RWPE2 (cell line): ENCODE measurements at regions not wholly inside any gene's neighbourhood (a gene's known extent, or its start where the extent isn't known, plus 50 kb on each side); places are given as distances from the start of the nearest gene placed in this dataset.

Source experiments
- ATAC-seq: fragments of 200-7000 bp; cut with Tn5 transposase; 3 replicates; pipeline ENCODE4 v1.9.1; 2021; ENCODE audit warnings: low read depth
- DNase-seq: peaks from one replicate; pipeline ENCODE4 v3.0.0-alpha.2; 2020; ENCODE audit warnings: low spot score
- H3K27ac ChIP-seq: fragments of 450-650 bp; 2 replicates; pipeline ENCODE4 v1.5.1; 2017; ENCODE audit warnings: mild to moderate bottlenecking; ENCODE audit not compliant: poor library complexity, severe bottlenecking
- H3K27me3 ChIP-seq: fragments of 250-450 bp; sonication (Bioruptor Pico); 2 replicates; pipeline ENCODE4 v1.5.1; 2021; ENCODE audit warnings: mild to moderate bottlenecking, moderate library complexity; ENCODE audit not compliant: insufficient read depth, poor library complexity, severe bottlenecking
- H3K36me3 ChIP-seq: fragments of 250-450 bp; sonication (Bioruptor Pico); 2 replicates; pipeline ENCODE4 v1.5.1; 2020; ENCODE audit warnings: low read depth, mild to moderate bottlenecking, moderate library complexity
- H3K4me1 ChIP-seq: fragments of 250-450 bp; sonication (Bioruptor Pico); 2 replicates; pipeline ENCODE4 v1.5.1; 2021; ENCODE audit warnings: mild to moderate bottlenecking, moderate library complexity; ENCODE audit not compliant: insufficient read depth, poor library complexity, severe bottlenecking
- H3K4me3 ChIP-seq: fragments of 250-450 bp; sonication (Bioruptor Pico); 2 replicates; pipeline ENCODE4 v1.5.1; 2021; ENCODE audit warnings: mild to moderate bottlenecking, moderate library complexity; ENCODE audit not compliant: severe bottlenecking
- H3K9me3 ChIP-seq: fragments of 250-450 bp; sonication (Bioruptor Pico); 2 replicates; pipeline ENCODE4 v1.5.1; 2021; ENCODE audit warnings: mild to moderate bottlenecking, moderate library complexity; ENCODE audit not compliant: severe bottlenecking
- CTCF ChIP-seq: fragments of 450-650 bp; IDR thresholded peaks from one replicate; pipeline ENCODE4 v1.5.1; 2017; ENCODE audit warnings: mild to moderate bottlenecking, moderate library complexity; ENCODE audit not compliant: poor library complexity, severe bottlenecking

- H3K36me3 ChIP-seq = no peaks in the 10 kb centered on the region
- ATAC-seq = 0 out of 3 replicates have a peak, but pooled peaks have one; percentile 25
- no peaks in the 10 kb centered on the region for H3K9me3 ChIP-seq
- no peaks in the 10 kb centered on the region for H3K27me3 ChIP-seq
- no peak overlapping the region for H3K27ac ChIP-seq
- TF ChIP-seq CTCF = no peak
- no peak for DNase-seq
- no peaks in the 10 kb centered on the region for H3K4me1 ChIP-seq
- H3K4me3 ChIP-seq = no peak overlapping the region
Measured at GRCh38 chr4:67291644-67292043, 253.7 kb downstream of the CENPC start.

GRCh38 chr4:67288964-67289363 is 256.3 kb downstream of the CENPC start:
- no peaks in the 10 kb centered on the region for H3K4me1 ChIP-seq
- no peaks in the 10 kb centered on the region for H3K9me3 ChIP-seq
- TF ChIP-seq CTCF = peak; percentile 28
- no peaks in the 10 kb centered on the region for H3K36me3 ChIP-seq
- H3K4me3 ChIP-seq = no peak overlapping the region
- DNase-seq (no peak), ATAC-seq (no peak; the same call in 2 of the 3 replicates)
- no peak overlapping the region for H3K27ac ChIP-seq
- no peaks in the 10 kb centered on the region for H3K27me3 ChIP-seq

GRCh38 chr4:67286724-67287123 is 258.6 kb downstream of the CENPC start:
- no peak for ATAC-seq
- no peaks in the 10 kb centered on the region for H3K36me3 ChIP-seq
- no peak overlapping the region for H3K27ac ChIP-seq
- DNase-seq = no peak
- no peaks in the 10 kb centered on the region for H3K9me3 ChIP-seq
- no peak for TF ChIP-seq CTCF
- H3K4me1 ChIP-seq = no peaks in the 10 kb centered on the region
- no peak overlapping the region for H3K4me3 ChIP-seq
- H3K27me3 ChIP-seq = no peaks in the 10 kb centered on the region

GRCh38 chr4:67282749-67283148 is 262.6 kb downstream of the CENPC start:
- no peak for ATAC-seq
- no peak overlapping the region for H3K4me3 ChIP-seq
- H3K27ac ChIP-seq = no peak overlapping the region

More at GRCh38 chr4:67282749-67283148, 262.6 kb downstream of the CENPC start:
- no peaks in the 10 kb centered on the region for H3K9me3 ChIP-seq
- no peaks in the 10 kb centered on the region for H3K36me3 ChIP-seq
- DNase-seq = no peak
- TF ChIP-seq CTCF = no peak
- H3K27me3 ChIP-seq = no peaks in the 10 kb centered on the region
- H3K4me1 ChIP-seq = no peaks in the 10 kb centered on the region
